ENCODE measurements at regions not wholly inside any gene's neighbourhood (a gene's known extent, or its start where the extent isn't known, plus 50 kb on each side); places are given as distances from the start of the nearest gene placed in this dataset.

- ATAC-seq = no peak
- no peak for DNase-seq
- intact Hi-C loops (cut with DNase I) = no loop called here
Observed at GRCh38 chr11:42085736-42086135, 626.3 kb upstream of the LRRC4C start.

GRCh38 chr11:42093541-42093940 lies 634.1 kb upstream of the LRRC4C start:
- no peak for DNase-seq
- intact Hi-C loops (cut with DNase I) = no loop called here
- ATAC-seq = no peak

GRCh38 chr11:42098075-42098474 lies 638.6 kb upstream of the LRRC4C start:
- intact Hi-C loops (cut with DNase I) = no loop called here
- ATAC-seq (no peak), DNase-seq (no peak)

- DNase-seq (no peak), ATAC-seq (no peak)
- intact Hi-C loops (cut with DNase I) = no loop called here
Observed at GRCh38 chr11:42112866-42113265, 653.4 kb upstream of the LRRC4C start.

DNA sequence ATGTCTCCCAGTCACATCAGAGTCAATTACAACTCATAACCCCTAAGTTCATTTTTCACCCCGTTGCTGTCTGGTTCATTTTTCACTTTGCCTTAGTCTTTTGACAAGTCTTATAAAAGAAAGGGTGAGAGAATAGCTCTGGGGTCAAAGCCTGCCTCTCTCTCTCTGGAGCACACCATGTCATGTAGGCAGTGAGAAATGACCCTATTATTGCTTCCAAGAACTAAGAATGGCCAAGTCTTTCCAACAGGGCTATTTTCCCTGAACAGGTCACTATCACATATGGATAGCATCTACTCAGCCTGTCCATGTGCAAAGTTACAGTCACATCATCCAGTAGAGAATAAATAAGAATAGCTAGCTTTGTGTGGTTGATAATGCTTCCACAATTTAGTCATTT lies 655.5 kb upstream of the LRRC4C start:
- intact Hi-C loops (cut with DNase I) = no loop called here
- ATAC-seq = no peak

GRCh38 chr11:42138454-42138853 lies 679.0 kb upstream of the LRRC4C start:
- intact Hi-C loops (cut with DNase I) = no loop called here
- no peak for DNase-seq
- ATAC-seq = no peak

More for the DNA sequence above, 655.5 kb upstream of the LRRC4C start:
- DNase-seq = no peak

GRCh38 chr11:42145311-42145710 lies 685.9 kb upstream of the LRRC4C start:
- ATAC-seq (no peak), DNase-seq (no peak)
- intact Hi-C loops (cut with DNase I) = no loop called here

GRCh38 chr11:42161886-42162285 lies 702.4 kb upstream of the LRRC4C start:
- ATAC-seq (no peak), DNase-seq (no peak)
- intact Hi-C loops (cut with DNase I) = no loop called here

GRCh38 chr11:42169191-42169590 lies 709.7 kb upstream of the LRRC4C start:
- ATAC-seq = no peak
- intact Hi-C loops (cut with DNase I) = no loop called here
- no peak for DNase-seq

DNA sequence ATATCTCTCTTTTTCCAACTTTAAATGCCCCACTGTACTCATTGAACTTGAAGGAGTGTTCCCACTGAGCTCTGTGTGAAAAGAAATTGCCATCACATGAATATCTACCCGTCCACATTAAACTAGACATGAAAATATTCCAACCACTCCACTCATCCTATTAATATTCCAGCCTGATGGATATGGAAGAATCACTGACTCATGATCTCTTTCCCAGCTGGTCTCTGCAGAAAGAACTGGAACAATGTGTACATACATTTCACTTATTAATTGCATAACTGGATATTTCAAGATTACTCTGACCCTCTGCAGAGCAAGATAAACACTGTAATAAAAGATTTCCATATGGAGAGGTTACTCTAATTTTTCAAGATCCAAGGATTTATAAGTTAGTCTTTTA lies 711.1 kb upstream of the LRRC4C start:
- no peak for DNase-seq
- intact Hi-C loops (cut with DNase I) = no loop called here
- ATAC-seq = no peak

DNA sequence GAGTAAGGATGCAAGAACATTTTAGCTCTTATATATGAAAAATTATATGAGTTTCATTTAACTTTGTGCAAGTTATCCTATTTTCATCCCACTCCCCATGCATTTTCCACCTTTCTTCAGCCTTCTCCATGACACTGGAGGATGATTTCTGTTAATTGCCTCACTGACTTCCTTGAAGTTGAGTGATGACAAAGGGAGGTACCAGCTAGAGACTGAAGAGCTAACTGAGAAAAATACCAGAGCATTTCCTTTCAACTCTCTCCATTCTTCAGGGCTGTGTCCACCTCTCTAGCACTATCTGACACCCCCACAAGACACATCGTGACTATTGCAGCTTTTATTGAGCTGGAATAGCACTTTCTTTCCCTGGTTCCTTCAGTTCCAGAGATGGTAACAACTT lies 711.6 kb upstream of the LRRC4C start:
- DNase-seq (no peak), ATAC-seq (no peak)
- intact Hi-C loops (cut with DNase I) = no loop called here

GRCh38 chr11:42172441-42172840 lies 713.0 kb upstream of the LRRC4C start:
- intact Hi-C loops (cut with DNase I) = no loop called here
- ATAC-seq (no peak), DNase-seq (no peak)

DNA sequence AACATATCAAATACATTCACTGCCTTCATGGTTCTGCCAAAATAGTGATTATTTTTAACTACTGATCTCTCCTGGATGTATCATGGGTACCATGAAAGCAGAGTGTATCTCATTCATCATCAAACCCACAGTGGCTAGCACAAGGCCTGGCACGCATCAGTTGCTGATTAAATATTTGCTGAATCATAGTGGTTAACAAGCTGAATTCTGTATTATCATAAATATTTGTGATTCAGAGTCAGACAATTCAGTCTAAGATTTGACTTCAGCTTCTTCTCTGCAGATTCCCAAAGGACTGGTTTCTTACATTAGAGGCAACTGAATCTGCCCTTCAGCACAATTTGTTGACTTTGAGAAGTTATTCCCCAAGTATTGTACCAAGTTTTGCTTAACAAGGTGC lies 715.8 kb upstream of the LRRC4C start:
- DNase-seq (no peak), ATAC-seq (no peak)
- intact Hi-C loops (cut with DNase I) = no loop called here

- no peak for ATAC-seq
- intact Hi-C loops (cut with DNase I) = no loop called here
- no peak for DNase-seq
Observed at GRCh38 chr11:42179216-42179615, 719.8 kb upstream of the LRRC4C start.

GRCh38 chr11:42195289-42196013 lies 736.0 kb upstream of the LRRC4C start:
- intact Hi-C loops (cut with DNase I) = no loop called here
- no peak for DNase-seq

DNA sequence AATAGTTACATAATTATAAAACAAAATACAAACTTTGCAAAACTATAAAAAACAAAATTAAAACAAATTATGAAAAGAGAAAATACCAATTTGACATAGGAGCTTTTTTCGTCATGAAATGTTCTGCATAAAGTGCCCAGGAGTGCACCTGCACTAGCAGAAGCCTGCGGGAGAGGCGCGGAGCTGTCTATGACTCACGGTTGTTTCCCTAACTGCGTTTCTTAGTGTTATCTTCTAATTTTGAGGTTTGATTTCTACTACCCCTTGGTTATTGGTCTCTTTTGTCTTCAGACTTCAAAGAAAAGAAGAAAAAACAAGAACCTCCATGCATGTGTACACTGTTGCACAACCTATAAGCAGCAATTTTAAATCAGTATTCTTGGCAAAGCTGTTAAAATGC lies 740.9 kb upstream of the LRRC4C start:
- ATAC-seq = no peak
- DNase-seq = no peak
- intact Hi-C loops (cut with DNase I) = no loop called here

More at GRCh38 chr11:42195289-42196013, 736.0 kb upstream of the LRRC4C start:
- no peak for ATAC-seq

DNA sequence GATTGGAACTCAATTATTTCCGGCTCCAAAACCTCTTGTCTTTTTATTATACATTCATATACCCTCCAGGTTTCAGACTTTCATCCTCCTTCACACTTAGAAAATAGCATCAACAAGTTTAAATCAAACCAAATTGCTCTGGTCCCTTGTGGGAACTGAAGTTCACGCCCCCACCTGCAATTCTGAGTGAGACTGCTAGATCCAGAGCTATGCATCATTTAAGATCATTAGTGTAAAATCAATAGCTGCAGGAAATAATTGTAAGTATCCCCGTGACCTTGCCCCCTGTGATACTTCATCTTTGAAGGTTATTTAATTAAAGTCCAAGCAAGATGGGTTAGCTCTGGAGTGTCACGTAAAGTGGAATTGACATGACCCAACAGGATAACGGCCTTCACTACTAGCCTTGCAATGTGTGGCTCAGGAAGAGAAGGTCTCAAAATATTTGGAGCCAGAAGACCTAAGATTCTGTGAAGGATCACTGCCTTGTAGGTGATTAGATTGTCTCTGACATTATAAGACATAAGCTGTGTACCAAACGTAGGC lies 742.2 kb upstream of the LRRC4C start:
- no peak for ATAC-seq
- no peak for DNase-seq
- intact Hi-C loops (cut with DNase I) = no loop called here

GRCh38 chr11:42205518-42205917 lies 746.1 kb upstream of the LRRC4C start:
- no peak for DNase-seq
- intact Hi-C loops (cut with DNase I) = no loop called here

DNA sequence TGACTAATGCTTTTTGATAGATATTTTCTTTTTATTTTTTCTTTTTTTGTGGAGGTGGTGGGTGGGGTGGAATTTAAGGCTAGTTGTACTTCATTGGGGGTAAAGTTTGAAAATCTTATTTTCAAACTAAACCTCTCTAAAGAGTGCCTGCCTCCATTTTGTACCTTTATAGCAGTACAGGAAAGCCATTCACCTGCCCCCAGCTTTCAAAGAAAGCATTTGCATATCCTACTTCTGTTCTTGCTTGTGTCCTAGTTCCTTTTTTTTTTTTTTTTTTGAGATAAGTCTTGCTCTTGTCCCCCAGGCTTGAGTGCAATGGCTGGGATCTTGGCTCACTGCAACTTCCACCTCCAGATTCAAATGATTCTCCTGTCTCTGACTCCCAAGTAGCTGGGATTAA lies 766.2 kb upstream of the LRRC4C start:
- intact Hi-C loops (cut with DNase I) = no loop called here
- DNase-seq (no peak), ATAC-seq (no peak)

More at GRCh38 chr11:42205518-42205917, 746.1 kb upstream of the LRRC4C start:
- no peak for ATAC-seq

- no peak for DNase-seq
- intact Hi-C loops (cut with DNase I) = no loop called here
- ATAC-seq = no peak
Observed at GRCh38 chr11:42232673-42233072, 773.2 kb upstream of the LRRC4C start.

DNA sequence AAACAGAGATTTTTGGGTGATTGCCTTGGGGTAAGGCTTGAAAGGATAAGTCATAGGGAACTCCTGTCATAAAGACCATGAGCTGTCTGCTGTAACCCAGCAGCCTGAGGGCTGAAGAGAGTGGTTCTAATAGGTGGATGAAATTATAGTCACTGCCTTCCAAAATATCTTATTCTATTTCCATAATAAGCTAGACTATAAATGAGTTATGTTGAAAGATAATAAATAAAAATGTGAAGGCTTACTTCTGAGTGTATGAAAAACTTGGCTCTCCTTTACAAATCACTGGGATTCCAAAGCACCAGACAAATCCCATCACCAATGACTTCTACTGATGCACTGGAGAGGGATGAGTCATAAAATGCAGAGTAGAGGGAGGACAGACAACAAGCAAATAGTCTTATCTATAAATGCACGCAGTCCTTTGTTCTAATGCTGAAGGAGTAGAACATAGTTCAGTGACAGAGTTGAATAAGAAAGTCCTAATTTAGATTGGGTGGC lies 775.0 kb upstream of the LRRC4C start:
- DNase-seq = no peak
- no peak for ATAC-seq
- intact Hi-C loops (cut with DNase I) = no loop called here

Data from left cardiac atrium (tissue), 4 donors.